Choroid plexus epithelial cell (primary cell): ENCODE measurements at regions not wholly inside any gene's neighbourhood (a gene's known extent, or its start where the extent isn't known, plus 50 kb on each side); places are given as distances from the start of the nearest gene placed in this dataset.

Source experiments
- DNase-seq: peaks from one replicate; pipeline ENCODE4 v3.0.0-alpha.2; 2010; ENCODE audit warnings: low read depth
- H3K4me3 ChIP-seq: 2 replicates; pipeline ENCODE4 v1.5.1; 2011; ENCODE audit warnings: low read depth, mild to moderate bottlenecking, control low read depth, low read length, moderate library complexity
- CTCF ChIP-seq: conservative IDR thresholded peaks from 2 replicates; pipeline ENCODE4 v1.5.1; 2011; ENCODE audit warnings: low read depth, mild to moderate bottlenecking, control low read depth, inconsistent platforms, low read length, moderate library complexity

GRCh38 chr12:38149395-38150073 lies 167.0 kb upstream of the ALG10B start:
- H3K4me3 ChIP-seq: no peak overlapping the region
- DNase-seq: no peak
- TF ChIP-seq CTCF: no peak

GRCh38 chr12:38151991-38152700 lies 164.4 kb upstream of the ALG10B start:
- no peak overlapping the region for H3K4me3 ChIP-seq
- no peak for DNase-seq
- no peak for TF ChIP-seq CTCF

- no peak overlapping the region for H3K4me3 ChIP-seq
- no peak for TF ChIP-seq CTCF
- no peak for DNase-seq
Measured at GRCh38 chr12:38152816-38153736, 163.5 kb upstream of the ALG10B start.

- H3K4me3 ChIP-seq: no peak overlapping the region
- TF ChIP-seq CTCF: no peak
- no peak for DNase-seq
Measured at GRCh38 chr12:38153737-38154061, 162.9 kb upstream of the ALG10B start.

GRCh38 chr12:38154096-38155019 lies 162.2 kb upstream of the ALG10B start:
- DNase-seq: no peak
- no peak overlapping the region for H3K4me3 ChIP-seq
- no peak for TF ChIP-seq CTCF

- H3K4me3 ChIP-seq: no peak overlapping the region
- no peak for DNase-seq
- TF ChIP-seq CTCF: no peak
Measured at GRCh38 chr12:38155020-38155395, 161.6 kb upstream of the ALG10B start.
